Neural progenitor cell (in vitro differentiated cells): ENCODE measurements at regions not wholly inside any gene's neighbourhood (a gene's known extent, or its start where the extent isn't known, plus 50 kb on each side); places are given as distances from the start of the nearest gene placed in this dataset.

Source experiments
- CTCF ChIP-seq: fragments of 200-600 bp; sonication (generic); IDR thresholded peaks from 2 replicates; pipeline ENCODE4 v1.5.1; 2017; ENCODE audit warnings: antibody characterized with exemption, mild to moderate bottlenecking
- EZH2 ChIP-seq: fragments of 200-600 bp; sonication (generic); IDR thresholded peaks from 2 replicates; pipeline ENCODE4 v1.6.1; 2017; ENCODE audit warnings: antibody characterized with exemption, mild to moderate bottlenecking, moderate library complexity
- EZH2phosphoT487 ChIP-seq: fragments of 200-600 bp; sonication (generic); IDR thresholded peaks from 2 replicates; pipeline ENCODE4 v1.6.1; 2017; ENCODE audit warnings: antibody characterized with exemption

GRCh38 chr20:22509090-22509842 is 75.1 kb downstream of the FOXA2 start:
- no peak for TF ChIP-seq CTCF
- TF ChIP-seq EZH2: no peak
- TF ChIP-seq EZH2phosphoT487: no peak
